Ishikawa (cell line): ENCODE measurements at regions not wholly inside any gene's neighbourhood (a gene's known extent, or its start where the extent isn't known, plus 50 kb on each side); places are given as distances from the start of the nearest gene placed in this dataset.

Experiments
- CEBPB ChIP-seq: IDR thresholded peaks from 2 replicates; pipeline ENCODE4 v1.6.1; 2012
- CREB1 ChIP-seq: IDR thresholded peaks from 2 replicates; pipeline ENCODE4 v1.6.1; 2012; ENCODE audit warnings: low read depth
- RAD21 ChIP-seq: IDR thresholded peaks from 2 replicates; pipeline ENCODE4 v1.6.1; 2012; ENCODE audit warnings: low read depth
- YY1 ChIP-seq: IDR thresholded peaks from 2 replicates; pipeline ENCODE4 v1.6.1; 2012; ENCODE audit warnings: low read depth
- TF ChIP-seq, protein P1 (sequence below): IDR thresholded peaks from 2 replicates; pipeline ENCODE4 v1.6.1; 2012
- TF ChIP-seq, protein P2 (sequence below): IDR thresholded peaks from 2 replicates; pipeline ENCODE4 v1.6.1; 2012; ENCODE audit warnings: low read depth, mild to moderate bottlenecking

- TF ChIP-seq RAD21 = no peak
- TF ChIP-seq CREB1 = no peak
- TF ChIP-seq, protein P1, sequence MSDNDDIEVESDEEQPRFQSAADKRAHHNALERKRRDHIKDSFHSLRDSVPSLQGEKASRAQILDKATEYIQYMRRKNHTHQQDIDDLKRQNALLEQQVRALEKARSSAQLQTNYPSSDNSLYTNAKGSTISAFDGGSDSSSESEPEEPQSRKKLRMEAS = no peak
- TF ChIP-seq YY1 = no peak
- TF ChIP-seq CEBPB = no peak
- TF ChIP-seq, protein P2, sequence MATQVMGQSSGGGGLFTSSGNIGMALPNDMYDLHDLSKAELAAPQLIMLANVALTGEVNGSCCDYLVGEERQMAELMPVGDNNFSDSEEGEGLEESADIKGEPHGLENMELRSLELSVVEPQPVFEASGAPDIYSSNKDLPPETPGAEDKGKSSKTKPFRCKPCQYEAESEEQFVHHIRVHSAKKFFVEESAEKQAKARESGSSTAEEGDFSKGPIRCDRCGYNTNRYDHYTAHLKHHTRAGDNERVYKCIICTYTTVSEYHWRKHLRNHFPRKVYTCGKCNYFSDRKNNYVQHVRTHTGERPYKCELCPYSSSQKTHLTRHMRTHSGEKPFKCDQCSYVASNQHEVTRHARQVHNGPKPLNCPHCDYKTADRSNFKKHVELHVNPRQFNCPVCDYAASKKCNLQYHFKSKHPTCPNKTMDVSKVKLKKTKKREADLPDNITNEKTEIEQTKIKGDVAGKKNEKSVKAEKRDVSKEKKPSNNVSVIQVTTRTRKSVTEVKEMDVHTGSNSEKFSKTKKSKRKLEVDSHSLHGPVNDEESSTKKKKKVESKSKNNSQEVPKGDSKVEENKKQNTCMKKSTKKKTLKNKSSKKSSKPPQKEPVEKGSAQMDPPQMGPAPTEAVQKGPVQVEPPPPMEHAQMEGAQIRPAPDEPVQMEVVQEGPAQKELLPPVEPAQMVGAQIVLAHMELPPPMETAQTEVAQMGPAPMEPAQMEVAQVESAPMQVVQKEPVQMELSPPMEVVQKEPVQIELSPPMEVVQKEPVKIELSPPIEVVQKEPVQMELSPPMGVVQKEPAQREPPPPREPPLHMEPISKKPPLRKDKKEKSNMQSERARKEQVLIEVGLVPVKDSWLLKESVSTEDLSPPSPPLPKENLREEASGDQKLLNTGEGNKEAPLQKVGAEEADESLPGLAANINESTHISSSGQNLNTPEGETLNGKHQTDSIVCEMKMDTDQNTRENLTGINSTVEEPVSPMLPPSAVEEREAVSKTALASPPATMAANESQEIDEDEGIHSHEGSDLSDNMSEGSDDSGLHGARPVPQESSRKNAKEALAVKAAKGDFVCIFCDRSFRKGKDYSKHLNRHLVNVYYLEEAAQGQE = no peak
Observed at GRCh38 chr18:2150566-2150965, 420.7 kb downstream of the METTL4 start.
